WTC11 (cell line): ENCODE measurements at regions not wholly inside any gene's neighbourhood (a gene's known extent, or its start where the extent isn't known, plus 50 kb on each side); places are given as distances from the start of the nearest gene placed in this dataset.

Experiments
- CREM ChIP-seq: sonication (generic); formaldehyde crosslinking; IDR thresholded peaks from 2 replicates; pipeline ENCODE4 v1.8.1; 2022; ENCODE audit warnings: mild to moderate bottlenecking, missing genetic modification reagents, moderate library complexity
- ETV6 ChIP-seq: sonication (generic); formaldehyde crosslinking; IDR thresholded peaks from 2 replicates; pipeline ENCODE4 v1.8.1; 2022; ENCODE audit warnings: mild to moderate bottlenecking, missing genetic modification reagents
- FOXJ3 ChIP-seq: sonication (generic); formaldehyde crosslinking; IDR thresholded peaks from 2 replicates; pipeline ENCODE4 v1.9.0; 2021; ENCODE audit warnings: missing genetic modification reagents, mild to moderate bottlenecking, borderline replicate concordance
- GABPB1 ChIP-seq: sonication (generic); formaldehyde crosslinking; IDR thresholded peaks from 2 replicates; pipeline ENCODE4 v1.8.1; 2023; ENCODE audit warnings: mild to moderate bottlenecking, missing genetic modification reagents
- MYBL2 ChIP-seq: sonication (generic); formaldehyde crosslinking; IDR thresholded peaks from 2 replicates; pipeline ENCODE4 v1.8.1; 2023; ENCODE audit warnings: mild to moderate bottlenecking, moderate library complexity, missing genetic modification reagents
- NFYB ChIP-seq: sonication (generic); formaldehyde crosslinking; conservative IDR thresholded peaks from 2 replicates; pipeline ENCODE4 v1.8.0; 2022; ENCODE audit warnings: low read depth, missing genetic modification reagents
- SMAD4 ChIP-seq: sonication (generic); formaldehyde crosslinking; IDR thresholded peaks from 2 replicates; pipeline ENCODE4 v1.8.0; 2022; ENCODE audit warnings: mild to moderate bottlenecking, missing genetic modification reagents
- TEAD4 ChIP-seq: sonication (generic); formaldehyde crosslinking; IDR thresholded peaks from 2 replicates; pipeline ENCODE4 v1.8.0; 2022; ENCODE audit warnings: mild to moderate bottlenecking, missing genetic modification reagents
- ZBTB21 ChIP-seq: sonication (generic); formaldehyde crosslinking; IDR thresholded peaks from 2 replicates; pipeline ENCODE4 v1.8.1; 2023; ENCODE audit warnings: mild to moderate bottlenecking, missing genetic modification reagents, borderline replicate concordance
- ZNF423 ChIP-seq: fragments of 250-450 bp; sonication (Bioruptor Pico); IDR thresholded peaks from 2 replicates; pipeline ENCODE4 v2.1.2; 2022; ENCODE audit warnings: mild to moderate bottlenecking, moderate library complexity
- TF ChIP-seq, protein P1 (sequence below): fragments of 200-600 bp; IDR thresholded peaks from 2 replicates; pipeline ENCODE4 v1.8.0; 2022; ENCODE audit warnings: antibody characterized with exemption
- TF ChIP-seq, protein P2 (sequence below): sonication (generic); formaldehyde crosslinking; IDR thresholded peaks from 2 replicates; pipeline ENCODE4 v1.8.1; 2022; ENCODE audit warnings: low read depth, missing genetic modification reagents, borderline replicate concordance
- TF ChIP-seq, protein P3 (sequence below): sonication (generic); formaldehyde crosslinking; conservative IDR thresholded peaks from 2 replicates; pipeline ENCODE4 v1.8.1; 2023; ENCODE audit warnings: mild to moderate bottlenecking, low read depth, missing genetic modification reagents, moderate library complexity

DNA sequence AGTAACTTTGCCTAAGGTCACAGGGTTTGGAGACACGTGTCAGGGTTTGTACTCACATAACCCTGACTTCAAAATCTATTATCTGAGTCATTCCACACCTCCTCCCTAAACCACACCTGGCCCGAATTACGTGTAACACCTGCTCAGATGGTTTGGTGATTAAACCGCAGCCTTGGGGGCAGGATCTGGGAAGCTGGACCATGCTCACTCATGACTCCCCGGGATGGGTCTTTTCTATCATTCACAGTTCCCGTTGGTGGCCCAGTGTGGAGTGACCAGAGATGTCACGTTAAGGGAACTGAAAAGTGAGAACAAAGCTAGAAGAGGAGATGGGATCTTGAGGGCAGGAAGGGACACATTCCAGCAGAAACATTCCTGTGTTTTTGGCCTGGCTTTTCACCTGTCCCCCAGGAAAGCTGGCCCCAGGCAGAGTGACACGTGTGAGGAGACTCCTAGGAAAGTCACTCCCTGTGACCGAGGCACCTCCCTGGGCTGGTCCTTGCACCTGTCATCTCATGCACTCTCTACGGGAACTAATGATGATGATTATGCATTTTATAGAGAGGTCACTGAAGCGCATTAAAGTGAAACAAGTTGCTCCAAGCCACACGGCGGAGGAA is 75.4 kb upstream of the POMGNT2 start:
- TF ChIP-seq ZBTB21 (CRISPR knock-in tag) (no peak), NFYB (CRISPR knock-in tag) (no peak), ETV6 (no peak), ZNF423 (CRISPR knock-in tag) (no peak), GABPB1 (no peak), FOXJ3 (CRISPR knock-in tag) (no peak), SMAD4 (CRISPR knock-in tag) (no peak), CREM (CRISPR knock-in tag) (no peak), MYBL2 (CRISPR knock-in tag) (no peak), TEAD4 (CRISPR knock-in tag) (no peak)
- TF ChIP-seq, protein P1, sequence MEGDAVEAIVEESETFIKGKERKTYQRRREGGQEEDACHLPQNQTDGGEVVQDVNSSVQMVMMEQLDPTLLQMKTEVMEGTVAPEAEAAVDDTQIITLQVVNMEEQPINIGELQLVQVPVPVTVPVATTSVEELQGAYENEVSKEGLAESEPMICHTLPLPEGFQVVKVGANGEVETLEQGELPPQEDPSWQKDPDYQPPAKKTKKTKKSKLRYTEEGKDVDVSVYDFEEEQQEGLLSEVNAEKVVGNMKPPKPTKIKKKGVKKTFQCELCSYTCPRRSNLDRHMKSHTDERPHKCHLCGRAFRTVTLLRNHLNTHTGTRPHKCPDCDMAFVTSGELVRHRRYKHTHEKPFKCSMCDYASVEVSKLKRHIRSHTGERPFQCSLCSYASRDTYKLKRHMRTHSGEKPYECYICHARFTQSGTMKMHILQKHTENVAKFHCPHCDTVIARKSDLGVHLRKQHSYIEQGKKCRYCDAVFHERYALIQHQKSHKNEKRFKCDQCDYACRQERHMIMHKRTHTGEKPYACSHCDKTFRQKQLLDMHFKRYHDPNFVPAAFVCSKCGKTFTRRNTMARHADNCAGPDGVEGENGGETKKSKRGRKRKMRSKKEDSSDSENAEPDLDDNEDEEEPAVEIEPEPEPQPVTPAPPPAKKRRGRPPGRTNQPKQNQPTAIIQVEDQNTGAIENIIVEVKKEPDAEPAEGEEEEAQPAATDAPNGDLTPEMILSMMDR, result no peak
- TF ChIP-seq, protein P2, sequence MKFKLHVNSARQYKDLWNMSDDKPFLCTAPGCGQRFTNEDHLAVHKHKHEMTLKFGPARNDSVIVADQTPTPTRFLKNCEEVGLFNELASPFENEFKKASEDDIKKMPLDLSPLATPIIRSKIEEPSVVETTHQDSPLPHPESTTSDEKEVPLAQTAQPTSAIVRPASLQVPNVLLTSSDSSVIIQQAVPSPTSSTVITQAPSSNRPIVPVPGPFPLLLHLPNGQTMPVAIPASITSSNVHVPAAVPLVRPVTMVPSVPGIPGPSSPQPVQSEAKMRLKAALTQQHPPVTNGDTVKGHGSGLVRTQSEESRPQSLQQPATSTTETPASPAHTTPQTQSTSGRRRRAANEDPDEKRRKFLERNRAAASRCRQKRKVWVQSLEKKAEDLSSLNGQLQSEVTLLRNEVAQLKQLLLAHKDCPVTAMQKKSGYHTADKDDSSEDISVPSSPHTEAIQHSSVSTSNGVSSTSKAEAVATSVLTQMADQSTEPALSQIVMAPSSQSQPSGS (CRISPR knock-in tag), result no peak
- TF ChIP-seq, protein P3, sequence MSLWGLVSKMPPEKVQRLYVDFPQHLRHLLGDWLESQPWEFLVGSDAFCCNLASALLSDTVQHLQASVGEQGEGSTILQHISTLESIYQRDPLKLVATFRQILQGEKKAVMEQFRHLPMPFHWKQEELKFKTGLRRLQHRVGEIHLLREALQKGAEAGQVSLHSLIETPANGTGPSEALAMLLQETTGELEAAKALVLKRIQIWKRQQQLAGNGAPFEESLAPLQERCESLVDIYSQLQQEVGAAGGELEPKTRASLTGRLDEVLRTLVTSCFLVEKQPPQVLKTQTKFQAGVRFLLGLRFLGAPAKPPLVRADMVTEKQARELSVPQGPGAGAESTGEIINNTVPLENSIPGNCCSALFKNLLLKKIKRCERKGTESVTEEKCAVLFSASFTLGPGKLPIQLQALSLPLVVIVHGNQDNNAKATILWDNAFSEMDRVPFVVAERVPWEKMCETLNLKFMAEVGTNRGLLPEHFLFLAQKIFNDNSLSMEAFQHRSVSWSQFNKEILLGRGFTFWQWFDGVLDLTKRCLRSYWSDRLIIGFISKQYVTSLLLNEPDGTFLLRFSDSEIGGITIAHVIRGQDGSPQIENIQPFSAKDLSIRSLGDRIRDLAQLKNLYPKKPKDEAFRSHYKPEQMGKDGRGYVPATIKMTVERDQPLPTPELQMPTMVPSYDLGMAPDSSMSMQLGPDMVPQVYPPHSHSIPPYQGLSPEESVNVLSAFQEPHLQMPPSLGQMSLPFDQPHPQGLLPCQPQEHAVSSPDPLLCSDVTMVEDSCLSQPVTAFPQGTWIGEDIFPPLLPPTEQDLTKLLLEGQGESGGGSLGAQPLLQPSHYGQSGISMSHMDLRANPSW (CRISPR knock-in tag), result no peak
